GM23248 (cell line): ENCODE measurements at regions not wholly inside any gene's neighbourhood (a gene's known extent, or its start where the extent isn't known, plus 50 kb on each side); places are given as distances from the start of the nearest gene placed in this dataset.

Experiments
- EZH2 ChIP-seq: fragments of 200-600 bp; sonication (generic); IDR thresholded peaks from 2 replicates; pipeline ENCODE4 v1.6.1; 2018; ENCODE audit warnings: antibody characterized with exemption, mild to moderate bottlenecking; ENCODE audit not compliant: insufficient read depth, poor library complexity, severe bottlenecking
- EZH2phosphoT487 ChIP-seq: fragments of 200-600 bp; sonication (generic); IDR thresholded peaks from 2 replicates; pipeline ENCODE4 v1.6.1; 2018; ENCODE audit warnings: antibody characterized with exemption, moderate library complexity, mild to moderate bottlenecking, low read depth; ENCODE audit not compliant: insufficient read depth

DNA sequence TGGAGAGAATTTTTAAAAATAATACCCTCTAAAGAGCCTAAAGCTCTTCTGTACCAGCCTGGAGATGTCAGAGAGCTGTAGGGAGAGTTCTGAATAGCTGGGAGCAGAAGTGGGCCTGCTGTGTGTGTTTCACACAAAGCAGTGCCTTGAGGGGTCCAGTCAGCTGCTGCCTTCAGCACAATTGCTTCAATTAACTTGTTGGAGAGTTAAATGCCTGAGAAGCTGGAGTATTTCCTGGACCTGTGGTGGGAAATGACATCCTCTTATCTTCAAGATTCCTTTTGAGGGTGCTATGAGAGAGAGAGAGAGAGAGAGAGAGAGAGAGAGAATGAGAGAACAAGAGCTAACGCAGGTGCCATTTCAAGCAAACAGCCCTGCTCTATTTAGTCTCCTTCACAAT is 96.2 kb upstream of the IL1RAPL2 start:
- TF ChIP-seq EZH2, result no peak
- TF ChIP-seq EZH2phosphoT487, result no peak
